ENCODE measurements at regions not wholly inside any gene's neighbourhood (a gene's known extent, or its start where the extent isn't known, plus 50 kb on each side); places are given as distances from the start of the nearest gene placed in this dataset.

DNA sequence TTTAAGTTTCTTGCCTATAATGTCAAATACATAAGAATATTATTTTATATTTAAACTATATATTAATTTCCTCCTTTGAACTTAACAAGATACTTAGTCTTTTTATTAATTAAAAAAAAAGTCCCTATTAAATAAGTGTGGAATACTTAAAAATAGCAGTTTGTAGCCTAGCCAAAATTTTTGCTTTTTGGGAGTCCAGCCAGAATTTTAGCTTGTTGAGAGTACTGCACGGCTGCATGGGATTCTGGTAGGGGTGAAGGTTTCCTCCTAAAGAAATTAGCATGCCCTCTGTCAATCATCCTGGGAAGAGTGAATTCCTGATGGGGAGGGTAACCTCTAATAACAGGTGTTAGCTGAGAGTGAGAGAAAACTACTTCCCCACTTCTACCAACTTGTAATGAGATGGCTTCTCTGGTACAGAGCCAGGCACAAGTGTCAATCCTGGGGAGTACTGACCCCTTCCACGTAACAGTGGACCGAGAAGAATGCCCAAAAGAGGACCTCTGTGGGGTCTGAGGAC lies 195.7 kb downstream of the SPRY2 start:
- H3K4me1 ChIP-seq (ENCODE audit: insufficient read depth, low read length, poor library complexity, severe bottlenecking): peaks cover 17% of the 10 kb centered on the region
- no peaks in the 10 kb centered on the region for H3K9me3 ChIP-seq (ENCODE audit: low read depth, low read length, poor library complexity, severe bottlenecking)
- no peak for DNase-seq (ENCODE audit: low spot score)
- BruUV-seq (replicated peaks): no TSS peak
- intact Hi-C loops (cut with micrococcal nuclease; ENCODE audit: unreplicated experiment): no loop called here
- CTCF ChIA-PET: no interaction called here
- POLR2A ChIA-PET (ENCODE audit: low non-redundant PET): no interaction called here
- H3K27ac ChIP-seq (ENCODE audit: low read depth, low read length, poor library complexity, severe bottlenecking): no peak overlapping the region
- H3K4me3 ChIP-seq (ENCODE audit: low read depth, low read length, poor library complexity, severe bottlenecking): no peak overlapping the region
- no peak for TF ChIP-seq EZH2 (IDR thresholded peaks at IDR 0.05; ENCODE audit: borderline replicate concordance, low read depth, low read length, poor library complexity, severe bottlenecking)
- TF ChIP-seq, protein P1, sequence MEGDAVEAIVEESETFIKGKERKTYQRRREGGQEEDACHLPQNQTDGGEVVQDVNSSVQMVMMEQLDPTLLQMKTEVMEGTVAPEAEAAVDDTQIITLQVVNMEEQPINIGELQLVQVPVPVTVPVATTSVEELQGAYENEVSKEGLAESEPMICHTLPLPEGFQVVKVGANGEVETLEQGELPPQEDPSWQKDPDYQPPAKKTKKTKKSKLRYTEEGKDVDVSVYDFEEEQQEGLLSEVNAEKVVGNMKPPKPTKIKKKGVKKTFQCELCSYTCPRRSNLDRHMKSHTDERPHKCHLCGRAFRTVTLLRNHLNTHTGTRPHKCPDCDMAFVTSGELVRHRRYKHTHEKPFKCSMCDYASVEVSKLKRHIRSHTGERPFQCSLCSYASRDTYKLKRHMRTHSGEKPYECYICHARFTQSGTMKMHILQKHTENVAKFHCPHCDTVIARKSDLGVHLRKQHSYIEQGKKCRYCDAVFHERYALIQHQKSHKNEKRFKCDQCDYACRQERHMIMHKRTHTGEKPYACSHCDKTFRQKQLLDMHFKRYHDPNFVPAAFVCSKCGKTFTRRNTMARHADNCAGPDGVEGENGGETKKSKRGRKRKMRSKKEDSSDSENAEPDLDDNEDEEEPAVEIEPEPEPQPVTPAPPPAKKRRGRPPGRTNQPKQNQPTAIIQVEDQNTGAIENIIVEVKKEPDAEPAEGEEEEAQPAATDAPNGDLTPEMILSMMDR (conservative IDR thresholded peaks at IDR 0.05; ENCODE audit: low read depth, low read length): no peak
- H3K36me3 ChIP-seq (ENCODE audit: insufficient read depth, low read length, poor library complexity, severe bottlenecking): no peaks in the 10 kb centered on the region
- no peaks in the 10 kb centered on the region for H3K27me3 ChIP-seq (replicated peaks; ENCODE audit: insufficient read depth, low read depth, low read length, poor library complexity)

DNA sequence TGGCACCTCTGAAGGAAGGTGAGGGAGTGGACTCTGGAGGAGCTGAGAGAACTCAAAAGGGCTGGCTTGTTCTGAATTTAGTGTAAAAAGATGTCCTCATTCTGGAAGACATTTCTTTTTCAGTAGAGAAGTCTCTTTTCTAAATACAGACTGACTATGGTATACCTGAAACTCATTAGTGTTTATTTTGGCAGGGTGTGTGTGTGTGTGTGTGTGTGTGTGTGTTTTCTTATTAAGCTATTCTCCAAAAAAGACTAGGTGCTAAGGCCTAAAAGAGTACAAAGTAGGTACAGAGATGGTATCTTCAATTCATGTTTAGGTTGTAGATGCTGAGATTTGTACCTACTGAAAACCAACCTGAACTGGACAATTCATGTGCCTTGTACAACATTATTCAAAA lies 196.4 kb downstream of the SPRY2 start:
- DNase-seq (ENCODE audit: low spot score): no peak
- TF ChIP-seq EZH2 (IDR thresholded peaks at IDR 0.05; ENCODE audit: borderline replicate concordance, low read depth, low read length, poor library complexity, severe bottlenecking): no peak
- TF ChIP-seq, protein P1 (conservative IDR thresholded peaks at IDR 0.05; ENCODE audit: low read depth, low read length): no peak
- Histone ChIP-seq H3K4me3 (ENCODE audit: low read depth, low read length, poor library complexity, severe bottlenecking) (no peak overlapping the region), H3K4me1 (ENCODE audit: insufficient read depth, low read length, poor library complexity, severe bottlenecking) (peaks cover 21% of the 10 kb centered on the region), H3K36me3 (ENCODE audit: insufficient read depth, low read length, poor library complexity, severe bottlenecking) (no peaks in the 10 kb centered on the region), H3K27me3 (replicated peaks; ENCODE audit: insufficient read depth, low read depth, low read length, poor library complexity) (no peaks in the 10 kb centered on the region), H3K27ac (ENCODE audit: low read depth, low read length, poor library complexity, severe bottlenecking) (no peak overlapping the region), H3K9me3 (ENCODE audit: low read depth, low read length, poor library complexity, severe bottlenecking) (no peaks in the 10 kb centered on the region)
- ChIA-PET POLR2A (ENCODE audit: low non-redundant PET) (no interaction called here), CTCF (no interaction called here)
- intact Hi-C loops (cut with micrococcal nuclease; ENCODE audit: unreplicated experiment): no loop called here
- no TSS peak for BruUV-seq (replicated peaks)

DNA sequence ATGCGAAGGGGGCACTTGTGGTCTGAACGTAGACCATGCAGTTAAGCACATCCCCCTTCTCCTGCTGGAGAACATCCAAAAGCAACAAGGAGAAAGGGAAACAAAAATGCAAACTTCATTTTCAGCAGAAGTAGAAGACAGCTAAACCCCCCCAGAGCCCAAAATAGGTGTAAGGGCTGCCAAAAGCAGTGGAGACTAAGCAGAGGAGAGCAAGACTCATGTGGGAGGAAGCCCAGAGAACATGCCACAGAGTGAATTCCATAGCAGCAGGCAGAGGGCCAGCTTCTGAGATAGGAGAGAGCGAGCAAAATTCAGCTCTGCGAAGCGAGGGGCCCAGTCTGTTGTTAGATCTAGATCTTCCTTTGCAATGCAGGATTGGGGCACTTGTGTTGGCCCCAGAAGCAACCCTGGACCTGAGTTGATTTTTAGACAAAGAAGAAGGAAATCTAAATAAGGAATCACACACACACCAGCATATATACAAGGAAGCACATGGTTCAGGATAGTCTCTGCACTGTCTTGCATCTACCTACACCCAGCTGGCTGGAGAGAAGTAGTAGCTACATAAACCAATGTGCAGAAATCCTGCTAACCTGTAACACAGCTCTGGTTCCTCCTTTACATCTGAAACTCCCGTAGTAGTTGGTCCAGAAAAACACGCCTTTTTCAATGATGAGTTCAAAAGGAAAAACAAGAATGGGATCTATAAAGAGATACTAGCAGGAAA lies 199.6 kb downstream of the SPRY2 start:
- peak; percentile 22 for DNase-seq (ENCODE audit: low spot score)
- H3K27ac ChIP-seq (ENCODE audit: low read depth, low read length, poor library complexity, severe bottlenecking): no peak overlapping the region
- TF ChIP-seq EZH2 (IDR thresholded peaks at IDR 0.05; ENCODE audit: borderline replicate concordance, low read depth, low read length, poor library complexity, severe bottlenecking): no peak
- TF ChIP-seq, protein P1 (conservative IDR thresholded peaks at IDR 0.05; ENCODE audit: low read depth, low read length): no peak
- H3K36me3 ChIP-seq (ENCODE audit: insufficient read depth, low read length, poor library complexity, severe bottlenecking): no peaks in the 10 kb centered on the region
- H3K4me3 ChIP-seq (ENCODE audit: low read depth, low read length, poor library complexity, severe bottlenecking): no peak overlapping the region
- intact Hi-C loops (cut with micrococcal nuclease; ENCODE audit: unreplicated experiment): no loop called here
- POLR2A ChIA-PET (ENCODE audit: low non-redundant PET): no interaction called here
- no TSS peak for BruUV-seq (replicated peaks)
- H3K9me3 ChIP-seq (ENCODE audit: low read depth, low read length, poor library complexity, severe bottlenecking): no peaks in the 10 kb centered on the region
- CTCF ChIA-PET: no interaction called here
- no peaks in the 10 kb centered on the region for H3K27me3 ChIP-seq (replicated peaks; ENCODE audit: insufficient read depth, low read depth, low read length, poor library complexity)
- peaks cover 21% of the 10 kb centered on the region for H3K4me1 ChIP-seq (ENCODE audit: insufficient read depth, low read length, poor library complexity, severe bottlenecking)
